Type B pancreatic cell (in vitro differentiated cells): ENCODE measurements at regions not wholly inside any gene's neighbourhood (a gene's known extent, or its start where the extent isn't known, plus 50 kb on each side); places are given as distances from the start of the nearest gene placed in this dataset.

Source experiments
- DNase-seq: peaks from one replicate; pipeline ENCODE4 v3.0.0; 2021; ENCODE audit warnings: mixed read lengths; ENCODE audit not compliant: unreplicated experiment; ENCODE audit errors: extremely low spot score
- H3K27ac Mint-ChIP-seq: 2 replicates; pipeline ENCODE4 v1.8.0; 2021; ENCODE audit warnings: mild to moderate bottlenecking, mixed read lengths
- H3K27me3 Mint-ChIP-seq: 2 replicates; pipeline ENCODE4 v1.8.0; 2021; ENCODE audit warnings: mixed read lengths
- H3K36me3 Mint-ChIP-seq: 2 replicates; pipeline ENCODE4 v1.8.0; 2021; ENCODE audit warnings: mixed read lengths
- H3K4me1 Mint-ChIP-seq: one replicate; pipeline ENCODE4 v1.8.0; 2021; ENCODE audit warnings: mixed read lengths; ENCODE audit not compliant: unreplicated experiment
- H3K4me3 Mint-ChIP-seq: 2 replicates; pipeline ENCODE4 v1.8.0; 2021; ENCODE audit warnings: mild to moderate bottlenecking, mixed read lengths
- H3K9me3 Mint-ChIP-seq: 2 replicates; pipeline ENCODE4 v1.8.0; 2021; ENCODE audit warnings: mixed read lengths
- TF ChIP-seq, protein P1 (sequence below): fragments of 200-600 bp; sonication (generic); conservative IDR thresholded peaks from 2 replicates; pipeline ENCODE4 v1.5.0; 2021; ENCODE audit warnings: antibody characterized with exemption, mild to moderate bottlenecking

DNA sequence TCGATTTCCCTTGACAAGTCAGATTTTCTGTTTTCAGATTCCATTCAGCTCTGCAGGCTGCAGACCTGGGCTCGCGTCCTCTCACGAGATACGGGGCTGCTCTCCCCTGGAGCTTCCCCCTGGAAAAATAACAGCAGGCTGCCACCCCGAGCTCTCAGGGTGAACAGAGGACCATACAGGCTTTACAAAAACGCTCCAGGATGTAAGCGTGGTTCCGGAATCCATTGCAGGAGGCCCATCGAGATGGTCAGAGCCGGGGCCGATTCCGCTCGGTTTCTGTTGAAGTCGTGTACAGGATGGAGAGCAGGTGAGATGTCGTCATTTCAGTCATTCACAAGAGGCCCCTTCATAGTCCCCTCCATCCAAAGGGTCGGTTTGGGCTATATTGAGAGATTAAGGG is 297.7 kb upstream of the IRX4 start:
- H3K27me3 Mint-ChIP-seq, result peaks cover 18% of the 10 kb centered on the region
- no peaks in the 10 kb centered on the region for H3K36me3 Mint-ChIP-seq
- H3K27ac Mint-ChIP-seq, result no peak overlapping the region
- TF ChIP-seq, protein P1, sequence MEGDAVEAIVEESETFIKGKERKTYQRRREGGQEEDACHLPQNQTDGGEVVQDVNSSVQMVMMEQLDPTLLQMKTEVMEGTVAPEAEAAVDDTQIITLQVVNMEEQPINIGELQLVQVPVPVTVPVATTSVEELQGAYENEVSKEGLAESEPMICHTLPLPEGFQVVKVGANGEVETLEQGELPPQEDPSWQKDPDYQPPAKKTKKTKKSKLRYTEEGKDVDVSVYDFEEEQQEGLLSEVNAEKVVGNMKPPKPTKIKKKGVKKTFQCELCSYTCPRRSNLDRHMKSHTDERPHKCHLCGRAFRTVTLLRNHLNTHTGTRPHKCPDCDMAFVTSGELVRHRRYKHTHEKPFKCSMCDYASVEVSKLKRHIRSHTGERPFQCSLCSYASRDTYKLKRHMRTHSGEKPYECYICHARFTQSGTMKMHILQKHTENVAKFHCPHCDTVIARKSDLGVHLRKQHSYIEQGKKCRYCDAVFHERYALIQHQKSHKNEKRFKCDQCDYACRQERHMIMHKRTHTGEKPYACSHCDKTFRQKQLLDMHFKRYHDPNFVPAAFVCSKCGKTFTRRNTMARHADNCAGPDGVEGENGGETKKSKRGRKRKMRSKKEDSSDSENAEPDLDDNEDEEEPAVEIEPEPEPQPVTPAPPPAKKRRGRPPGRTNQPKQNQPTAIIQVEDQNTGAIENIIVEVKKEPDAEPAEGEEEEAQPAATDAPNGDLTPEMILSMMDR, result no peak
- no peak for DNase-seq
- peaks cover 21% of the 10 kb centered on the region for H3K4me1 Mint-ChIP-seq
- no peak overlapping the region for H3K4me3 Mint-ChIP-seq
- H3K9me3 Mint-ChIP-seq, result no peaks in the 10 kb centered on the region

DNA sequence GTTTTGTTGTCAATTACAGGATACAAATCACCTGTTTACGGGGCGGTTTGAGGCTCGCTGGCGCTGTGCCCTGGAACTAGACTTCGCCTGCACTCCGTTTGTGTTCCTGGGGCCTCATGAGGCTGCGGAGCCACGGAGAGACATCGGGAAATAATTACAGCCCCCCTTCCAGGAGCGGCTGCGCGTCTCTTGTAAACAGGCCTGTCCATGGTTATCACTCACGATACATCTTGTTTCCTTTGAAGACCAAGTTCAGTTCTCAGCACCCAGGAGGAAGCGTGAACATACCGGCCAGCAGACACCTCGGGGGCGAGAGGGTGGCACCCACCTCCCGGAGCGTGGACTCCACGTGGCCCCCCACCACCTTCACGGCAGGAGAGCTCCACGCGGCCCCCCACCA is 297.1 kb upstream of the IRX4 start:
- no peak for DNase-seq
- H3K4me3 Mint-ChIP-seq, result peak overlapping the region; percentile 28
- no peaks in the 10 kb centered on the region for H3K36me3 Mint-ChIP-seq
- H3K4me1 Mint-ChIP-seq, result peaks cover 21% of the 10 kb centered on the region
- no peaks in the 10 kb centered on the region for H3K9me3 Mint-ChIP-seq
- no peak overlapping the region for H3K27ac Mint-ChIP-seq
- peaks cover 18% of the 10 kb centered on the region for H3K27me3 Mint-ChIP-seq
- TF ChIP-seq, protein P1, result no peak

DNA sequence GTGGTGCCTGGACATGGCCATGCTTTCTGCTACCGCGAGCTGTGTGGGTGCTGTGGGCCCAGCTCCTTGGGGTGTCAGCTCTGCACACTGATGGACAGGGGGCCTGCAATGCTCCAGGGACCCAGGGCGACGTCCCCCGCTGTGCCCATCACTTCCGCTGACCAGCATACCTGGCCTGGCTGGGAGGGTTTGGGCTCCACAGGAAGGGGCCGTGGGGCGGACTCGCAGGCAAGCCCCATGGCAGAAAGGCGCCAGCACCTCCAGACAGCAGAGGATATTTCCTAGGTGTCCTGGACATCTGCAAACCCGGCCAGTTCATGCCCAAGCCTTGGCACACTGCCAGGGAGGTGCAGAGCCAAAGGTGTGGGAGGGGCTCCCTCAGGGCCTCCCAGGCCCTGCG is 295.8 kb upstream of the IRX4 start:
- no peaks in the 10 kb centered on the region for H3K36me3 Mint-ChIP-seq
- no peak overlapping the region for H3K27ac Mint-ChIP-seq
- peaks cover 25% of the 10 kb centered on the region for H3K4me1 Mint-ChIP-seq

DNA sequence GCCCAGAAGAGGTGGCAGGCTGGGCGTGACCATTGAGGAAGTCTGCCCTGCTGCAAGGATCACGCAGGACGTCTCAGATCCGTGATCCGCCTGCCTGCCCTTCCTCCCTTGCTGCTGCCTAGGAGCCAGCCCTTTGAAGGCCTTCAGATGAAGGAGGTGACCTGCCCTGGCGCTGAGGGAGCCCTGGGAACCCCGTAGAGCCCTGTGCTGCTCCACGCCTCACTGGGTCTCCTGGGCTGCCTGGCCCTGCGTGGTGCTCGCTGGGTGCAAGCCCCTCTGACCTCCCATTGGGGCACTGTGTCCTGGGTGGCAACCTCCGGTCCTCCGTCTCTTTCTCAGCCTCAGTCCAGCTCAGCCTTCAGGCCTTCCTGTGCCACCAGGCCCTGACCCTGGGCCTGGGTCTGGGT is 295.3 kb upstream of the IRX4 start:
- Mint-ChIP-seq H3K36me3 (no peaks in the 10 kb centered on the region), H3K4me1 (peaks cover 27% of the 10 kb centered on the region), H3K27me3 (peaks cover 28% of the 10 kb centered on the region)

More for the DNA sequence above, 295.8 kb upstream of the IRX4 start:
- H3K9me3 Mint-ChIP-seq, result no peaks in the 10 kb centered on the region
- TF ChIP-seq, protein P1, result no peak
- peaks cover 26% of the 10 kb centered on the region for H3K27me3 Mint-ChIP-seq
- DNase-seq, result no peak
- no peak overlapping the region for H3K4me3 Mint-ChIP-seq

DNA sequence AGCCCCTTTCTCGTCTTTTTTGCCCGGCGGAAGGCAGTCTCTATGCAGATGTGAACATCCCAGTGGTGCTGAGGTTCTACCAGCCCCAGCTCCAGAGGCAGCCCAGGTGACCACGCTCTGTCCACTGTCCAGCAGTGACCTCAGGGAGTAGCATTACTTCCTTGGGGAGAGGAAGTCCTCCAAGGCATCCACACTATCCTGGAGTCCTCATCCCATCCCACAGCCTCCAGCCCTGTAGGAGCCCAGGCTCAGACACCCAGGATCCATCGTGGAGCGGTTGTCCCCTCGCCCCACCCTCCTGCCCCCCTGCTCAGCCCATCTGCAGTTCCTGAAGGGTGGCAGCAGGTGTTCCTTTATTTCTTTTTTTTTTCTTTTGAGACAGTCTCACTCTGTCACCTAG is 294.5 kb upstream of the IRX4 start:
- DNase-seq, result no peak
- TF ChIP-seq, protein P1, result no peak
- Mint-ChIP-seq H3K4me1 (peaks cover 33% of the 10 kb centered on the region), H3K27ac (no peak overlapping the region), H3K9me3 (no peaks in the 10 kb centered on the region), H3K4me3 (no peak overlapping the region), H3K36me3 (no peaks in the 10 kb centered on the region), H3K27me3 (peaks cover 34% of the 10 kb centered on the region)

More for the DNA sequence above, 295.3 kb upstream of the IRX4 start:
- no peak overlapping the region for H3K4me3 Mint-ChIP-seq
- no peak overlapping the region for H3K27ac Mint-ChIP-seq
- no peaks in the 10 kb centered on the region for H3K9me3 Mint-ChIP-seq
- TF ChIP-seq, protein P1, result no peak
- no peak for DNase-seq

DNA sequence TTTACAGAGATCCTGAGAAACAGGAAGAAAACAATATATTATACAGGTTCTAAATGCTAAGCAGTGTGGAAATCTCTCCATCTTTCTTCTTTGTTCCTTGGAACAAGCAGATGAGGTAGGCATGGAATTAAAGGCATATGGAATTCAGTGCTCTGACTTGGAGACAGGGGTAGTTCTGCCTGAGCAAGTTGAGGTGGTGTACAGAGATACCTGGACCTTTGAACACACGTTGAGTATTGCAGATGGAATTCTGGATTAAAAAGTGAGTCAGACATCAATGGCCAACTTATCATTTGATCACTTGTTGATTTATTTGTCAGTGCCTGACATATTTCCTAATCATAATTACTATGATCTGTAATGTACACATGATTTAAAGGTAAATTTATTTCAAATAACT is 293.9 kb upstream of the IRX4 start:
- H3K4me3 Mint-ChIP-seq, result no peak overlapping the region
- no peaks in the 10 kb centered on the region for H3K9me3 Mint-ChIP-seq
- no peaks in the 10 kb centered on the region for H3K36me3 Mint-ChIP-seq
- DNase-seq, result no peak
- H3K4me1 Mint-ChIP-seq, result peaks cover 33% of the 10 kb centered on the region
- peaks cover 37% of the 10 kb centered on the region for H3K27me3 Mint-ChIP-seq
- TF ChIP-seq, protein P1, result no peak
- no peak overlapping the region for H3K27ac Mint-ChIP-seq
